Esophagus (tissue), 2 donors: ENCODE measurements at regions not wholly inside any gene's neighbourhood (a gene's known extent, or its start where the extent isn't known, plus 50 kb on each side); places are given as distances from the start of the nearest gene placed in this dataset.

Source experiments
- H3K27ac ChIP-seq, 2 donors: one replicate each; pipeline ENCODE4 v1.5.1; 2013; ENCODE audit warnings: low read depth in 2 of 2, mild to moderate bottlenecking in 2 of 2, inconsistent platforms in 1 of 2, low read length in 1 of 2, moderate library complexity in 1 of 2
- H3K27me3 ChIP-seq, 2 donors: one replicate each; pipeline ENCODE4 v1.6.1; 2013; ENCODE audit warnings: low read length in 2 of 2, control low read depth in 1 of 2, mild to moderate bottlenecking in 1 of 2; ENCODE audit not compliant: insufficient read depth in 2 of 2, control insufficient read depth in 1 of 2
- H3K36me3 ChIP-seq, 2 donors: one replicate each; pipeline ENCODE4 v1.6.1; 2013; ENCODE audit warnings: low read length in 1 of 2; ENCODE audit not compliant: control insufficient read depth in 2 of 2, insufficient read depth in 2 of 2
- H3K4me1 ChIP-seq, 2 donors: one replicate each; pipeline ENCODE4 v1.6.1; 2013; ENCODE audit warnings: low read length in 1 of 2; ENCODE audit not compliant: control insufficient read depth in 2 of 2, insufficient read depth in 2 of 2
- H3K4me3 ChIP-seq, 2 donors: one replicate each; pipeline ENCODE4 v1.5.1; 2013; ENCODE audit warnings: low read length in 2 of 2, mild to moderate bottlenecking in 2 of 2, low read depth in 1 of 2, moderate library complexity in 1 of 2
- H3K9me3 ChIP-seq, 2 donors: one replicate each; pipeline ENCODE4 v1.6.1; 2013; ENCODE audit warnings: mild to moderate bottlenecking in 2 of 2, low read depth in 1 of 2, low read length in 1 of 2, moderate library complexity in 1 of 2; ENCODE audit not compliant: control insufficient read depth in 2 of 2, insufficient read depth in 1 of 2
- WGBS, 2 donors: extraction: QIAGEN DNeasy Blood & Tissue Kit; methylation state at CpG; one replicate each; pipeline ENCODE4 v1.1.7; 2013; 5-methylcytosine and 5-hydroxymethylcytosine counted together
- donor health status: healthy with polysubstance abuse.
- donor health status: Bipolar disorder and iron deficiency.

DNA sequence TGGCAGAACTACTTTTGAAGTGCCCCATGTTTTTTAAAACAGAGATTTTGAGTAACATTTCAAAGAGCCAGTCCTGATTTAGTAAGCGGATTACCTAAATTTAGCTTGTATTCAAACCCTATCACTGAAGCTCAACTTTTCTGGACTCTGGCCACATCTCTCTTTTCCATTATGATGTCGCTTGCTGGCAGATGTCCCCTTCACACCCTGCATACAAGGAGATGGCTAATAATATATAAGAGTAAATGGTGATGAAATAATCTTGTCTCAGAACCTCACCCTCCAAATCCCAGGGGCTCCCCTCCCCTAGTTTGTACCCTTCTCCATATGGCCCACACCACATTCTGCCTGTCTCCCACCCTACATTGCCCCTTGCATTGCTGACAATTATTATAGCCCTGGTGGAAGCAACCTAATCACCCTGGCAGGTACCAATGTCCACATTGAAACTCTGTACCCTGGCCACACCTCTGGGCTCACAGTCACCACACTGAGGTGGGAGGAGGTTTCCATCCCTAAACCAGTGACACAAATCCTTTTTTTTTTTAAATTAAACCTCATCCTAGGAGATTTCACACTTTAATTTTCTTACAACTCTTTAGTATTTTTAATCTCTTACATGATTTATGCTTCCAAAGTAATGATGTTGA is 106.0 kb upstream of the SYT6 start:
- Histone ChIP-seq H3K27ac (no peak overlapping the region), H3K4me1 (no peaks in the 10 kb centered on the region), H3K36me3 (no peaks in the 10 kb centered on the region), H3K9me3 (no peaks in the 10 kb centered on the region), H3K27me3 (peaks cover 0 to 2% of the 10 kb centered on the region in 2 donors), H3K4me3 (no peak overlapping the region)
- WGBS, 2 donors: 45 to 59% methylated on average over 2 of the region's 2 CpGs

DNA sequence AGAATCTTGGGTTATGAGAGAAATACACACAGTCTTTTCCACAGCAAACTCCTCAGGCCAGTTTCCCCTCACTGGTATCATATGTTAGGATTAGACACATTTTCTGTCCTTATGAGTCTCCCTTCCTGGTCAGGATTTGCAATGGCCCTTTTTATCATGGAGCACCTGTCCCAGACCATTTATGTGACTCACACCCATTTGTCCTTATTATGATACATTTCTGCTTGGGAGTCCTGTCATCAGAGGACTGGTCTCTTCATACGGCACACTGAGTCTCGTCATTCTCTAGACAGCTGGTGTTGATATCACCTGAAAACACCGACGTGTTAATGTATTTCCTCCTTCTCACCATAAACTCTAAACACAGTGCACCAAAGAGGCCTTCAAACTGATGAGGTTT is 105.0 kb upstream of the SYT6 start:
- WGBS, 2 donors: 85 to 86% methylated on average over 4 of the region's 4 CpGs

DNA sequence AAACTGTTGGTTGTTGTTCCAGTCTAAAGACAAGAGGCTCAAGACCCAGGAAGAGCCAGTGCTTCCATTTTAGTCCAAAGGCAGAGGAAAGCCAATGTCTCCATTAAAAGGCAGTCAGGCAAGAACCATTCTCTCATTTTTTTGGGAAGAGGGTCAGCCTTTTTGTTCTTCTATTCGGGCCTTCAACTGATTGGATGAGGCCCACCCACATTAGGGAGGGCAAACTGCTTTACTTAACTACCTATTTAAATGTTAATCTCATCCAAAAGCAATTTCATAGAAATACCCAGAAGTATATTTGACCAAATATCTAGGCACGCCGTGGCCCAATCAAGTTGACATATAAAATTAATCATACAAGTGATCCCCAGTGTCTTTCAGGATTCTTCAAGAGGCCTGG is 104.4 kb upstream of the SYT6 start:
- WGBS, 2 donors: 86 to 87% methylated on average over 3 of the region's 3 CpGs

More for the DNA sequence above, 105.0 kb upstream of the SYT6 start:
- Histone ChIP-seq H3K9me3 (no peaks in the 10 kb centered on the region), H3K4me1 (no peaks in the 10 kb centered on the region), H3K36me3 (no peaks in the 10 kb centered on the region), H3K27me3 (peaks cover 0 to 2% of the 10 kb centered on the region in 2 donors), H3K4me3 (no peak overlapping the region), H3K27ac (no peak overlapping the region)

DNA sequence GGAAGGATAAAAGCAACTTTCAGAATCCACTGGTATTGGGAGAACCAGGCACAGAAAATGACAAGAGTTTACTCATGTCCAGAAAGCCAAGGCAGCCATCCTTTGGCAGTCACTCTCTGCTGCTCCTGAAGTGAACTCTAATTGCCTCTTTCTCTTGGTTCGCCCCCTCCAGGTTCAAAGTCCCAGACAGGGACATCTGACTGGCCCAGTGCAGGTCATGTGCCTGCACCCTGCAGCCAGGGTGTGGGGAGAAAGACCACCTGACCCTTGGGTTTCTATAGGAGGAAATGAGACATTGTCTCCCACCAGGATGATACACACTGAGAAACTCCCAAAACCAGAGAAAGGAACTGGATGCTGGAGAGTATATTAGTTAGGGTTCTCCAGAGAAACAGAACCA is 103.9 kb upstream of the SYT6 start:
- Histone ChIP-seq H3K27ac (no peak overlapping the region), H3K4me1 (no peaks in the 10 kb centered on the region), H3K36me3 (no peaks in the 10 kb centered on the region), H3K9me3 (no peaks in the 10 kb centered on the region), H3K4me3 (no peak overlapping the region), H3K27me3 (peaks cover 0 to 2% of the 10 kb centered on the region in 2 donors)
- WGBS, 2 donors: 88 to 92% methylated on average over 1 of the region's 1 CpG

More for the DNA sequence above, 104.4 kb upstream of the SYT6 start:
- Histone ChIP-seq H3K4me3 (no peak overlapping the region), H3K4me1 (no peaks in the 10 kb centered on the region), H3K27me3 (peaks cover 0 to 2% of the 10 kb centered on the region in 2 donors), H3K36me3 (no peaks in the 10 kb centered on the region), H3K27ac (no peak overlapping the region), H3K9me3 (no peaks in the 10 kb centered on the region)

DNA sequence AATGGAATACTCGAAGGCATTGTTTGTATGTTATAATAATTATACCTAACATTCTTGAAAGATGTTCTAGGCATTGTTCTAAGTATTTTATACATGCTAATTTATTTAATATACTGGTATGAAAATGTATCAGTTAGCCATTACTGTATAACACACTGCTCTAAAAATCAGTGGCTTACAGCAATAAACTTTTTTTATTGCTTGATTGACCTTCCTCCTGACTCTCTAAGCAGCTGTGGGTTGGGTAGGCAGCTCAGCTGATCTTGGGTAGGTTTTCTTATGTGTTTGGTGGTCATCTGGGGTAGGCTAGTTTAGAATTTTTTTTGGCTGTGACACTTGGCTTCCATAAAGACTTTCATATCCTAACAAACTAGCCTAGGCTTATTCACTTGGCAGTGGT is 100.2 kb upstream of the SYT6 start:
- no peaks in the 10 kb centered on the region for H3K36me3 ChIP-seq
- H3K27ac ChIP-seq: no peak overlapping the region
- H3K9me3 ChIP-seq: peaks cover 0 to 3% of the 10 kb centered on the region in 2 donors
- WGBS, 2 donors: 80% methylated on average over 1 of the region's 1 CpG
- H3K27me3 ChIP-seq: no peaks in the 10 kb centered on the region
- no peak overlapping the region for H3K4me3 ChIP-seq
- no peaks in the 10 kb centered on the region for H3K4me1 ChIP-seq

DNA sequence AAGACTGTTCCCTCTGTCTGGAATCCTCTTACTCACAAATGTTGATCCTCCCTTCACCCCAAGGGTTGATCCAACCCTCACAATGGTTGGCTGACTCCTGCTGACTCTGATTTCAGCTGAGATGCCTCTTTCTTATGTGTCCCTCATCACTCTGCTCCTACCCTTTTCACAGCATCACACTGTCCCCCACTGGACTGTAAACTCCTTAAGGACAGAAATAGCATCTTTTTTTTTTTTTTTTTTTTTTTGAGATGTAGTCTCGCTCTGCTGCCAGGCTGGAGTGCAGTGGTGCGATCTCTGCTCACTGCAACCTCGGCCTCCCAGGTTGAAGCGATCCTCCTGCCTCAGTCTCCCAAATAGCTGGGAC is 97.9 kb upstream of the SYT6 start:
- Histone ChIP-seq H3K27me3 (no peaks in the 10 kb centered on the region), H3K9me3 (peaks cover 0 to 3% of the 10 kb centered on the region in 2 donors), H3K27ac (no peak overlapping the region), H3K4me3 (no peak overlapping the region), H3K36me3 (no peaks in the 10 kb centered on the region), H3K4me1 (no peaks in the 10 kb centered on the region)
- WGBS, 2 donors: 89 to 93% methylated on average over 4 of the region's 4 CpGs

DNA sequence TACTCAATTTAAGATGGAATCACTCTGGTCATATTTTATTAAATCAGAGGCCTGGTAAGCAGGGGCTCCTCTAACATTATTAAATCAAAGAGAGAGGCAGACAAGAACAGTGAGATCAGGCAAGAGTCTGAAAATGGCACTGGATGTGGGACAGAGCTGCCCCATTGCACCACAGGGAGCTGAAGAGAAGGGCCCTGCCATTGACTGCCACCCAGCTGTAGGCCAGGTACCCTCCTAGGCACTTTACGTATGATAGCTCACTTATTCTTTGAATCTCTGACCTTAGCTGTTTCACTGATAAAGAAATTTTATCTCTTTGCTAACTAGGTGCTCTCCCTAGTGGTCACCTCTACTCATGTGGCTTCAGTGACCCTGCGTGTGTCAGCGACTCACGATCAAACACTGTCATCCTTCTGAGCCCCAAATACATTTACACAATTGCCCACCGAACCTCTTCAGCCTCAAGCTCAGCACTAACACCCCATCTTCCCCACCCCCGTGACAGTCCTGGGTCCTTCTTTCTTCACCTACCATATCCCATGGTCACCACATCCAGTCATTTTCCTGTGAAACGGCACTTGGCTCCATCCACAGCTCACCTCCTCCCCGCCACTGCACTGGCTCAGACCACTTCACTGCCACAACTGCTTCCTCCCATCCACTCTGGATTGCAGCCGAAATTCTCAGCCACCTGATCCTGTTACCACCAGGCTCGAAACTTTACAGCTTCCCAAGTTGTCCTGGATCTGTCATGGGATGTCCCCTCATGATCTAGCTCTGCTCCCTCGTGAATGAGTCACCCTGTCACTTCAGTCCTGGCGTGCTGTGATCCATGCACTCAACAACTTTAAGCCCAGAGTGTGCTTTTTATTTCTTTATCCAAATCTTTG is 97.3 kb upstream of the SYT6 start:
- 82 to 85% methylated on average over 12 of the region's 12 CpGs for WGBS, 2 donors
- no peaks in the 10 kb centered on the region for H3K36me3 ChIP-seq
- peaks cover 0 to 3% of the 10 kb centered on the region in 2 donors for H3K9me3 ChIP-seq
- no peaks in the 10 kb centered on the region for H3K4me1 ChIP-seq
- no peak overlapping the region for H3K27ac ChIP-seq
- no peak overlapping the region for H3K4me3 ChIP-seq
- no peaks in the 10 kb centered on the region for H3K27me3 ChIP-seq

DNA sequence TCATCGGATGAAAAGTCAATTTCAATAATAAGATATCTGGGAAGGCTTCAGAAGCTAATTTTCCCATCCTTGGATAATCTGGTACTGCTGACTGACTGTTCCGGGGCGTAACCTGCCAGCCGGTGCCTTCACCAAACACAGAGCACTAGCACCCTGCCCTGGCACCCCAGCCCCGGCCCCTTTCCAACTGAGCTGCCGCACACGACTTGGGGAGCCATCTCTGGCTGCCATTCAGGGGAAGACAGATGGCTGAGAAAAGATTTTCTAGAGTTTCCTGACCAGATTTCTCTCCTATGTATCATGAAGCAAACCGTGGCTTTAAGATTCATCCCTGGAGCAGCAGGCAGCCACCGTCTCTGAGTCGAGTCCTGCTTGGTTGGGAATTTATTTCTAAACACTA is 96.0 kb upstream of the SYT6 start:
- no peaks in the 10 kb centered on the region for H3K36me3 ChIP-seq
- WGBS, 2 donors: 82 to 86% methylated on average over 10 of the region's 10 CpGs
- no peak overlapping the region for H3K27ac ChIP-seq
- H3K4me3 ChIP-seq: no peak overlapping the region
- H3K9me3 ChIP-seq: peaks cover 0 to 3% of the 10 kb centered on the region in 2 donors
- H3K27me3 ChIP-seq: no peaks in the 10 kb centered on the region
- H3K4me1 ChIP-seq: no peaks in the 10 kb centered on the region

DNA sequence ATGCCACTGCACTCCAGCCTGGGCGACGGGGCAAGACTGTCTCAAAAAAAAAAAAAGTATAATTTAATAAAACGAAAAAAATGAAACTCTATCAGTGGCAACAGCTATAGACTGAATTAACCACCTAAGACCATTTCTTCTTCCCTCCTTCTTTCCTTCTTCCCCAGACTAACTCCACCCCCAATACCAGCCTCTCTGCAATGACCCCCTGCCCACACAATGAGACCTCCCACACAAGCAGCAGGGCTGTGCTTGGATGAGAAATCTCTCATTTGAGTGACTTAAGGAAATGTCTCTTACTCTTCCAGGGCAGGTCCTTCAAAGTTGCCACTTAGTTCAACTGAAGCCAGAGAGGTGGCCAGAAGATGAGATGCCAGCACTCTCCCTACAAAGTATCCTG is 94.5 kb upstream of the SYT6 start:
- Histone ChIP-seq H3K9me3 (peaks cover 0 to 3% of the 10 kb centered on the region in 2 donors), H3K4me1 (no peaks in the 10 kb centered on the region), H3K4me3 (no peak overlapping the region), H3K36me3 (no peaks in the 10 kb centered on the region), H3K27ac (no peak overlapping the region), H3K27me3 (no peaks in the 10 kb centered on the region)
- WGBS, 2 donors: 76 to 89% methylated on average over 3 of the region's 3 CpGs
